ENCODE measurements at regions not wholly inside any gene's neighbourhood (a gene's known extent, or its start where the extent isn't known, plus 50 kb on each side); places are given as distances from the start of the nearest gene placed in this dataset.

DNA sequence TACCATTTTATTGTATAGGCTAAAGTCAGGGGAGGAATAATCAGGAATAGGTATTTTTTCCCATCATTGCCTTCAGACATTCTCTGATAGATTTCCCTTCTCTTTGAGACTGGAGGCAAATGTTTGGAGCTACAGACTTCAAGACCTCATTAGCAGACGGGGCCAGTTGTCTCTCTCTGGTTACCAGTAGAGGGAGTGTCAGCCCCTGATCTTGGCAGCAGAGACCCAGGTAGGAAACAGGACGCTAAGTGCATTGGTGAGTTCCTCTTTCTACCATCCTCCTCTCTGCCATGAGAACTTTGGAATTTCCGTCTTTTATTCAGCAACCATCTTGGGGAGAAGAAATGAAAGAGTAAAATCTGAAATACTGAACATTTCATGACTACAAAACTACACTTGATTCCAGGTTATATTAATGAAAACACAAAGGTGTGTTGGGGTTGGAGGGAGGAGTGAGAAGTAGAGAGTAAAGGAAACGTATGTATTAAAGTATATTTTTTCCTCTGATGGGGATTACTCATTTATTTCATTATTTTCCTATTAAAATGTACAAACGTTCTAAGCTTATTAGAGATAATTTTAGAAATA lies 186.2 kb upstream of the GCFC2 start:
- Histone ChIP-seq H3K79me2 (ENCODE audit: insufficient read depth, low read length) (no peaks in the 10 kb centered on the region), H3K4me1 (ENCODE audit: insufficient read depth, low read length, poor library complexity, severe bottlenecking) (no peaks in the 10 kb centered on the region), H3K4me3 (ENCODE audit: low read length, poor library complexity, severe bottlenecking) (no peak overlapping the region), H3K36me3 (ENCODE audit: insufficient read depth, low read length) (no peaks in the 10 kb centered on the region), H3K9me3 (ENCODE audit: insufficient read depth, low read depth, low read length) (no peaks in the 10 kb centered on the region), H4K20me1 (ENCODE audit: insufficient read depth, low read length, poor library complexity, severe bottlenecking) (no peaks in the 10 kb centered on the region), H3K9ac (ENCODE audit: low read depth, low read length, poor library complexity, severe bottlenecking) (no peak overlapping the region), H3K27me3 (ENCODE audit: insufficient read depth, low read length, poor library complexity, severe bottlenecking) (no peaks in the 10 kb centered on the region), H3K4me2 (ENCODE audit: low read depth, low read length, poor library complexity, severe bottlenecking) (no peak overlapping the region), H2AFZ (ENCODE audit: low read length) (0 out of 2 replicates have a peak overlapping the region, but pooled peaks have one; percentile 34), H3K9me2 (replicated peaks; ENCODE audit: low read depth, low read length) (no peaks in the 10 kb centered on the region), H3F3A (ENCODE audit: low read depth) (no peaks in the 10 kb centered on the region)
- TF ChIP-seq CTCF (conservative IDR thresholded peaks at IDR 0.05; ENCODE audit: low read length), result peak; percentile 78
- no peak for TF ChIP-seq EZH2phosphoT487 (IDR thresholded peaks at IDR 0.05; ENCODE audit: borderline replicate concordance)

GRCh38 chr2:75894170-75894569 lies 183.5 kb upstream of the GCFC2 start:
- Histone ChIP-seq H3K9me3 (ENCODE audit: insufficient read depth, low read depth, low read length) (no peaks in the 10 kb centered on the region), H3K9me2 (replicated peaks; ENCODE audit: low read depth, low read length) (no peaks in the 10 kb centered on the region), H3K9ac (ENCODE audit: low read depth, low read length, poor library complexity, severe bottlenecking) (no peak overlapping the region), H3K27me3 (ENCODE audit: insufficient read depth, low read length, poor library complexity, severe bottlenecking) (no peaks in the 10 kb centered on the region), H3K4me3 (ENCODE audit: low read length, poor library complexity, severe bottlenecking) (no peak overlapping the region), H3F3A (ENCODE audit: low read depth) (no peaks in the 10 kb centered on the region), H3K4me1 (ENCODE audit: insufficient read depth, low read length, poor library complexity, severe bottlenecking) (no peaks in the 10 kb centered on the region), H4K20me1 (ENCODE audit: insufficient read depth, low read length, poor library complexity, severe bottlenecking) (no peaks in the 10 kb centered on the region), H2AFZ (ENCODE audit: low read length) (no peak overlapping the region), H3K36me3 (ENCODE audit: insufficient read depth, low read length) (no peaks in the 10 kb centered on the region), H3K79me2 (ENCODE audit: insufficient read depth, low read length) (no peaks in the 10 kb centered on the region), H3K4me2 (ENCODE audit: low read depth, low read length, poor library complexity, severe bottlenecking) (no peak overlapping the region)
- TF ChIP-seq EZH2phosphoT487 (IDR thresholded peaks at IDR 0.05; ENCODE audit: borderline replicate concordance), result no peak
- TF ChIP-seq CTCF (conservative IDR thresholded peaks at IDR 0.05; ENCODE audit: low read length), result no peak

GRCh38 chr2:75892490-75892889 lies 181.8 kb upstream of the GCFC2 start:
- H3K9me3 ChIP-seq (ENCODE audit: insufficient read depth, low read depth, low read length), result no peaks in the 10 kb centered on the region
- H3K36me3 ChIP-seq (ENCODE audit: insufficient read depth, low read length), result no peaks in the 10 kb centered on the region
- no peak overlapping the region for H2AFZ ChIP-seq (ENCODE audit: low read length)
- no peaks in the 10 kb centered on the region for H3K9me2 ChIP-seq (replicated peaks; ENCODE audit: low read depth, low read length)
- H3K9ac ChIP-seq (ENCODE audit: low read depth, low read length, poor library complexity, severe bottlenecking), result no peak overlapping the region
- H3K27me3 ChIP-seq (ENCODE audit: insufficient read depth, low read length, poor library complexity, severe bottlenecking), result no peaks in the 10 kb centered on the region
- no peaks in the 10 kb centered on the region for H3F3A ChIP-seq (ENCODE audit: low read depth)
- no peak overlapping the region for H3K4me2 ChIP-seq (ENCODE audit: low read depth, low read length, poor library complexity, severe bottlenecking)
- TF ChIP-seq EZH2phosphoT487 (IDR thresholded peaks at IDR 0.05; ENCODE audit: borderline replicate concordance), result no peak
- TF ChIP-seq CTCF (conservative IDR thresholded peaks at IDR 0.05; ENCODE audit: low read length), result no peak
- no peak overlapping the region for H3K4me3 ChIP-seq (ENCODE audit: low read length, poor library complexity, severe bottlenecking)
- no peaks in the 10 kb centered on the region for H3K79me2 ChIP-seq (ENCODE audit: insufficient read depth, low read length)
- H3K4me1 ChIP-seq (ENCODE audit: insufficient read depth, low read length, poor library complexity, severe bottlenecking), result no peaks in the 10 kb centered on the region
- H4K20me1 ChIP-seq (ENCODE audit: insufficient read depth, low read length, poor library complexity, severe bottlenecking), result no peaks in the 10 kb centered on the region
